HG03280 (cell line): ENCODE measurements at regions not wholly inside any gene's neighbourhood (a gene's known extent, or its start where the extent isn't known, plus 50 kb on each side); places are given as distances from the start of the nearest gene placed in this dataset.
"Not testable (repeated sequence)": the region's sequence is repeated elsewhere in the genome, so short reads cannot be mapped to it uniquely, and the experiment has no call there.

Source experiments
- ATAC-seq: cut with Tn5 transposase; IDR thresholded peaks from one replicate; pipeline ENCODE4 v1.9.1; 2021; ENCODE audit warnings: mild to moderate bottlenecking, moderate library complexity; ENCODE audit not compliant: unreplicated experiment

GRCh38 chr14:106011631-106012360, 485.4 kb downstream of the TMEM121 start:
- ATAC-seq, result not testable (repeated sequence)

- ATAC-seq, result not testable (repeated sequence)
Measured at GRCh38 chr14:106012361-106012725, 486.0 kb downstream of the TMEM121 start.

- ATAC-seq, result no peak
Measured at GRCh38 chr14:106013879-106014376, 487.5 kb downstream of the TMEM121 start.

GRCh38 chr14:106017952-106018351, 491.6 kb downstream of the TMEM121 start:
- not testable (repeated sequence) for ATAC-seq

GRCh38 chr14:106021832-106022231, 495.4 kb downstream of the TMEM121 start:
- ATAC-seq, result no peak

GRCh38 chr14:106022648-106023047, 496.3 kb downstream of the TMEM121 start:
- not testable (repeated sequence) for ATAC-seq

GRCh38 chr14:106023411-106023810, 497.0 kb downstream of the TMEM121 start:
- no peak for ATAC-seq

GRCh38 chr14:106024983-106025604, 498.7 kb downstream of the TMEM121 start:
- ATAC-seq, result no peak

- no peak for ATAC-seq
Measured at GRCh38 chr14:106026026-106026425, 499.6 kb downstream of the TMEM121 start.

- ATAC-seq, result not testable (repeated sequence)
Measured at GRCh38 chr14:106027759-106028158, 501.4 kb downstream of the TMEM121 start.

GRCh38 chr14:106029959-106030358, 503.6 kb downstream of the TMEM121 start:
- no peak for ATAC-seq

GRCh38 chr14:106037380-106037779, 511.0 kb downstream of the TMEM121 start:
- no peak for ATAC-seq

GRCh38 chr14:106038263-106038662, 511.9 kb downstream of the TMEM121 start:
- ATAC-seq, result no peak

GRCh38 chr14:106039400-106039799, 513.0 kb downstream of the TMEM121 start:
- ATAC-seq, result no peak

- no peak for ATAC-seq
Measured at GRCh38 chr14:106044515-106044914, 518.1 kb downstream of the TMEM121 start.

- ATAC-seq, result no peak
Measured at GRCh38 chr14:106044949-106045596, 518.7 kb downstream of the TMEM121 start.

GRCh38 chr14:106051796-106052195, 525.4 kb downstream of the TMEM121 start:
- no peak for ATAC-seq

- ATAC-seq, result no peak
Measured at GRCh38 chr14:106055289-106055688, 528.9 kb downstream of the TMEM121 start.

GRCh38 chr14:106058342-106058741, 532.0 kb downstream of the TMEM121 start:
- ATAC-seq, result no peak

- ATAC-seq, result no peak
Measured at GRCh38 chr14:106060276-106060975, 534.0 kb downstream of the TMEM121 start.

- not testable (repeated sequence) for ATAC-seq
Measured at GRCh38 chr14:106061877-106062500, 535.6 kb downstream of the TMEM121 start.
